ENCODE measurements at regions not wholly inside any gene's neighbourhood (a gene's known extent, or its start where the extent isn't known, plus 50 kb on each side); places are given as distances from the start of the nearest gene placed in this dataset.

GRCh38 chr7:53965716-53966115, 576.5 kb upstream of the VSTM2A start:
- intact Hi-C loops (cut with DNase I): no loop called here
- H3K4me3 ChIP-seq: no peak overlapping the region
- H3K36me3 ChIP-seq: no peaks in the 10 kb centered on the region
- 70 to 91% methylated on average over 3 of the region's 3 CpGs for WGBS, 2 donors
- no peaks in the 10 kb centered on the region for H3K27me3 ChIP-seq
- no peak for DNase-seq
- TF ChIP-seq POLR2A (IDR thresholded peaks at IDR 0.05): no peak
- TF ChIP-seq, protein P1, sequence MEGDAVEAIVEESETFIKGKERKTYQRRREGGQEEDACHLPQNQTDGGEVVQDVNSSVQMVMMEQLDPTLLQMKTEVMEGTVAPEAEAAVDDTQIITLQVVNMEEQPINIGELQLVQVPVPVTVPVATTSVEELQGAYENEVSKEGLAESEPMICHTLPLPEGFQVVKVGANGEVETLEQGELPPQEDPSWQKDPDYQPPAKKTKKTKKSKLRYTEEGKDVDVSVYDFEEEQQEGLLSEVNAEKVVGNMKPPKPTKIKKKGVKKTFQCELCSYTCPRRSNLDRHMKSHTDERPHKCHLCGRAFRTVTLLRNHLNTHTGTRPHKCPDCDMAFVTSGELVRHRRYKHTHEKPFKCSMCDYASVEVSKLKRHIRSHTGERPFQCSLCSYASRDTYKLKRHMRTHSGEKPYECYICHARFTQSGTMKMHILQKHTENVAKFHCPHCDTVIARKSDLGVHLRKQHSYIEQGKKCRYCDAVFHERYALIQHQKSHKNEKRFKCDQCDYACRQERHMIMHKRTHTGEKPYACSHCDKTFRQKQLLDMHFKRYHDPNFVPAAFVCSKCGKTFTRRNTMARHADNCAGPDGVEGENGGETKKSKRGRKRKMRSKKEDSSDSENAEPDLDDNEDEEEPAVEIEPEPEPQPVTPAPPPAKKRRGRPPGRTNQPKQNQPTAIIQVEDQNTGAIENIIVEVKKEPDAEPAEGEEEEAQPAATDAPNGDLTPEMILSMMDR (IDR thresholded peaks at IDR 0.05): no peak
- no peak overlapping the region for H3K27ac ChIP-seq
- no peaks in the 10 kb centered on the region for H3K9me3 ChIP-seq
- H3K4me1 ChIP-seq: no peaks in the 10 kb centered on the region

GRCh38 chr7:53983480-53983879, 558.7 kb upstream of the VSTM2A start:
- TF ChIP-seq POLR2A (IDR thresholded peaks at IDR 0.05): no peak
- TF ChIP-seq, protein P1 (IDR thresholded peaks at IDR 0.05): no peak
- WGBS, 2 donors: 21 to 35% methylated on average over 2 of the region's 2 CpGs
- intact Hi-C loops (cut with DNase I): no loop called here
- no peaks in the 10 kb centered on the region for H3K27me3 ChIP-seq
- H3K9me3 ChIP-seq: no peaks in the 10 kb centered on the region
- H3K27ac ChIP-seq: no peak overlapping the region
- H3K4me1 ChIP-seq: no peaks in the 10 kb centered on the region
- no peak for DNase-seq
- H3K4me3 ChIP-seq: no peak overlapping the region
- H3K36me3 ChIP-seq: no peaks in the 10 kb centered on the region

- TF ChIP-seq POLR2A (IDR thresholded peaks at IDR 0.05): no peak
- TF ChIP-seq, protein P1 (IDR thresholded peaks at IDR 0.05): no peak
- Histone ChIP-seq H3K36me3 (no peaks in the 10 kb centered on the region), H3K27ac (no peak overlapping the region), H3K9me3 (no peaks in the 10 kb centered on the region), H3K27me3 (no peaks in the 10 kb centered on the region), H3K4me1 (no peaks in the 10 kb centered on the region), H3K4me3 (no peak overlapping the region)
- 71% methylated on average over 3 of the region's 4 CpGs for WGBS, 2 donors
- no peak for DNase-seq
- intact Hi-C loops (cut with DNase I): no loop called here
These were observed 557.4 kb upstream of the VSTM2A start for GRCh38 chr7:53984776-53985175.

DNA sequence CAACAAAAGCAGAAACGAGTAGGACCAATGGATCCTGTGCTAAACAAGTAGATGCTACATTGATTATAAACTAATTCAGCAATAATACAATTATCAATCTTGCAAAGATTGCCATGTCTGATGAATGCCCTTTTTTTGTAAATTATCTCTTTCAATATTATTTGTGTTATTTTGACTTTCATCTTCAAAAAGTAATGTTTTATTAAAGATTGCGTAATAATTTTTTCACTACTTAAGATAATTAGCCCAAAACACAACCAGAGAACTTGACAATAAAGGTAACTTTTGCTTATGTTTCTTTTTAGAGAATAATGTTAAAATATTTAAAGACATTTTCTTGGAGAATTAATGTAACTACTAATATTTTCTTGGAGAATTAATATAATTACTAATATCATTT, 553.8 kb upstream of the VSTM2A start:
- H3K9me3 ChIP-seq: no peaks in the 10 kb centered on the region
- WGBS, 2 donors: 64 to 75% methylated on average over 2 of the region's 2 CpGs
- no peak for TF ChIP-seq POLR2A (IDR thresholded peaks at IDR 0.05)
- TF ChIP-seq, protein P1 (IDR thresholded peaks at IDR 0.05): no peak
- H3K36me3 ChIP-seq: no peaks in the 10 kb centered on the region
- no peak for DNase-seq
- no peaks in the 10 kb centered on the region for H3K4me1 ChIP-seq
- no peak overlapping the region for H3K27ac ChIP-seq
- no peak overlapping the region for H3K4me3 ChIP-seq
- H3K27me3 ChIP-seq: no peaks in the 10 kb centered on the region
- intact Hi-C loops (cut with DNase I): no loop called here

DNA sequence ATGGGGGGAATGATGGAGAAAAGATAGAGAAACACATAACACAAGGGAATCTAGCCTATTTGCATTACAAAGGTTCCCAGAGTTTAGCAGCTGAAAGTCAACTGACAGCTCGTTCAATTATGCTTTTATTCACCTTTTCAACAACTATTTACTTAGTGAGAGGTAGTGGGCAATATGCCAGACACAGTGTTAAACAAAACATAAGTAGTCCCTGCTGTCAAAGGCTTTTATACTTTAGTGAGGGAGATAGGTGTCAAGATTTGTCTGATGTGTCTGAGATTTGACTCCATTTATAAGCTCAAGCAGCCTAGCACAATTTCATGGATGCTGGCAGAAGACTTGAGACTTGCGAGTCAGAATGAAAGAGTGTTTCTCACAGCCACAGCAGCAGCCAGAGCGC, 549.0 kb upstream of the VSTM2A start:
- H3K36me3 ChIP-seq: no peaks in the 10 kb centered on the region
- no peak for TF ChIP-seq POLR2A (IDR thresholded peaks at IDR 0.05)
- TF ChIP-seq, protein P1 (IDR thresholded peaks at IDR 0.05): no peak
- DNase-seq: no peak
- H3K27me3 ChIP-seq: no peaks in the 10 kb centered on the region
- H3K4me1 ChIP-seq: no peaks in the 10 kb centered on the region
- no peak overlapping the region for H3K27ac ChIP-seq
- no peak overlapping the region for H3K4me3 ChIP-seq
- intact Hi-C loops (cut with DNase I): no loop called here
- H3K9me3 ChIP-seq: no peaks in the 10 kb centered on the region
- WGBS, 2 donors: 35 to 43% methylated on average over 2 to 3 of the region's 3 CpGs
